ENCODE measurements at regions not wholly inside any gene's neighbourhood (a gene's known extent, or its start where the extent isn't known, plus 50 kb on each side); places are given as distances from the start of the nearest gene placed in this dataset.

GRCh38 chr3:69554576-69554975, 168.7 kb upstream of the FRMD4B start:
- TF ChIP-seq CTCF (IDR thresholded peaks at IDR 0.05) (no peak), TEAD4 (CRISPR knock-in tag; IDR thresholded peaks at IDR 0.05) (no peak), IRF2 (CRISPR knock-in tag; IDR thresholded peaks at IDR 0.05; ENCODE audit: borderline replicate concordance, low read depth) (no peak), ZNF281 (CRISPR knock-in tag; IDR thresholded peaks at IDR 0.05) (no peak)

Measured in WTC11 (cell line).